Mucosa of descending colon (tissue), 3 donors: ENCODE measurements at regions not wholly inside any gene's neighbourhood (a gene's known extent, or its start where the extent isn't known, plus 50 kb on each side); places are given as distances from the start of the nearest gene placed in this dataset.
A peak's percentile ranks its signal among the peaks of the same experiment; 100 is the strongest.

Experiments
- ATAC-seq: fragments of 200-7000 bp; cut with Tn5 transposase; one replicate; pipeline ENCODE4 v1.9.1; 2020; ENCODE audit warnings: mild to moderate bottlenecking, moderate library complexity
- DNase-seq, 3 donors: peaks; one replicate each; pipeline ENCODE4 v3.0.0-alpha.2; 2020
- H3K36me3 ChIP-seq: fragments of 200-600 bp; one replicate; pipeline ENCODE4 v1.8.0; 2021; ENCODE audit warnings: low read depth, mild to moderate bottlenecking
- H3K4me1 ChIP-seq: fragments of 200-600 bp; one replicate; pipeline ENCODE4 v1.8.0; 2021; ENCODE audit warnings: low read depth, mild to moderate bottlenecking
- H3K4me3 ChIP-seq: fragments of 200-600 bp; one replicate; pipeline ENCODE4 v1.8.0; 2021; ENCODE audit warnings: mild to moderate bottlenecking
- H3K9me3 ChIP-seq: fragments of 200-600 bp; one replicate; pipeline ENCODE4 v1.8.0; 2021; ENCODE audit warnings: mild to moderate bottlenecking
- CTCF ChIP-seq: fragments of 200-600 bp; IDR thresholded peaks from one replicate; pipeline ENCODE4 v1.8.0; 2022; ENCODE audit warnings: antibody characterized with exemption, mild to moderate bottlenecking
- intact Hi-C, 2 donors: fragments of 100-400 bp; cut with DNase I in 1 of 2; cut with micrococcal nuclease in 1 of 2; formaldehyde crosslinking; loops; one replicate each; pipeline versions ENCODE4 v1.11.0 to v1.11.1; 2022; cut with DNase I, micrococcal nuclease
- donor health status: DM: no; HTN: no; CAD: no; lungs with moderate emphysema.
- donor health status: DM: no; HTN: no; CAD: no.
- donor health status: DM: no; HTN: yes; CAD: no.

DNA sequence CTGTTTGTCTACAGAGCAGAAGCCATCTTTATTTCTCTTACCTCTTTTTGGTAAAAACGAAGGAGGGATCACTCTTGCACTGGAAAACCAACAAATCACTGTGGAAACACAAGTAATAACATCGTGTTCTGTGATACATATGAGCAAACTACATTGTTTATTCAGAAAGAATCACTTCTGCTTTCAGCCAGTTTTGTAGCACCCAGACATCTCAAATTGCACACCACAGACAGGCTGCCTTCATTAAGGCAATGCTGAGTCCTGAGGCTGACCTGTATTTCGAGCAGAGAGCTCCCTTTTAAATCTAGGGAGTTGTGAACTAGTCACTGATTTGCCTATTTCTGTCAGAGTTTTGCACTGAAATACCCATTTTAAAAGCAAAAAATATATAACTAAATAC, 1003.2 kb upstream of the FAM98A start:
- no peak overlapping the region for H3K4me3 ChIP-seq
- H3K9me3 ChIP-seq, result no peaks in the 10 kb centered on the region
- no peaks in the 10 kb centered on the region for H3K36me3 ChIP-seq
- ATAC-seq (no peak), DNase-seq (no peak)
- intact Hi-C loops, result no loop called here
- H3K4me1 ChIP-seq, result no peaks in the 10 kb centered on the region
- TF ChIP-seq CTCF, result no peak

DNA sequence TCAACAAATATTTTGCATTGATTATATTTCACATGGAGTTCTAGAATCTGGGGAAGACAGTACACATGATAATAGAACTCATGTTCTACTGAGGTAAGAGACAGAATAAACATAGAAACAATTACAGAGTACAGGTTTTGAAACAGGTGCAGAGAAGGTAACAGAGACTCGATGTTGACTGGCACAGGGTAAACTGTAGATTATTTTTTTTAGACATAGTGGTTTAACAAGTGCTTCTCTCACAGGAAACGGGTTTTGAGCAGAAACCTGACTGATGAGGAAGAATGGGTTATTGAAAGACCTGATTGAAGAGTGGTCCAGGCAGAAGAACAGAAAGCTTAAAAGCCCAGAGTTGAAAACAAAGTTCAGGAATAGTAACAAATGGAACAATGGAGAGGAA, 1002.5 kb upstream of the FAM98A start:
- no peak overlapping the region for H3K4me3 ChIP-seq
- ATAC-seq (no peak), DNase-seq (no peak)
- H3K36me3 ChIP-seq, result no peaks in the 10 kb centered on the region
- no peaks in the 10 kb centered on the region for H3K4me1 ChIP-seq
- no peaks in the 10 kb centered on the region for H3K9me3 ChIP-seq
- TF ChIP-seq CTCF, result no peak
- intact Hi-C loops, result no loop called here

- intact Hi-C loops, result no loop called here
- no peak for TF ChIP-seq CTCF
- H3K4me3 ChIP-seq, result no peak overlapping the region
- no peaks in the 10 kb centered on the region for H3K4me1 ChIP-seq
- H3K9me3 ChIP-seq, result no peaks in the 10 kb centered on the region
- no peaks in the 10 kb centered on the region for H3K36me3 ChIP-seq
- DNase-seq, result no peak
- ATAC-seq, result no peak
These were observed 979.5 kb upstream of the FAM98A start for GRCh38 chr2:34578641-34579040.

GRCh38 chr2:34570266-34570872, 971.3 kb upstream of the FAM98A start:
- no peaks in the 10 kb centered on the region for H3K4me1 ChIP-seq
- ATAC-seq (peak; percentile 62), DNase-seq (peak in 1 of 3 donors; percentile 53)
- TF ChIP-seq CTCF, result no peak
- H3K9me3 ChIP-seq, result no peaks in the 10 kb centered on the region
- no peak overlapping the region for H3K4me3 ChIP-seq
- intact Hi-C loops, result no loop called here
- H3K36me3 ChIP-seq, result no peaks in the 10 kb centered on the region

DNA sequence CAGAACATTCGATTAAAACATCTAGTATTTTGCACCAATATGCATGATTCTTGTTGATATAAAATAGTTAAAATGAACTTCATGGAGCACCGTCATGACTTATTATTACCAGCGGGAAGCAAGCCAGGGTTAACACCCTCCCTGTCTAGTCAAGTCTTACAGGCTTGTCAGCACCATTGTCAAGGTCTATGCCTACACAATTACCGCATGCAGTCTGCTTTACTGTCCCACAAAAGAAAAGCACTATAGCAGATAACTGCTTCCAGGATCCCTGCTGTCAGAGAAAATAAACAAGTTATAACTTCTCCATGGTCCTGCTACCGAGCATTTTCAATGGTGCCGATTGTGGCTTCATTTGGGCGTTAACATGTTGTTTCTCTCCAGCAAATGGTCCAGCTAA, 968.0 kb upstream of the FAM98A start:
- Histone ChIP-seq H3K36me3 (no peaks in the 10 kb centered on the region), H3K4me3 (no peak overlapping the region), H3K9me3 (no peaks in the 10 kb centered on the region), H3K4me1 (no peaks in the 10 kb centered on the region)
- intact Hi-C loops, result no loop called here
- ATAC-seq, result no peak
- no peak for TF ChIP-seq CTCF
- DNase-seq, result no peak

DNA sequence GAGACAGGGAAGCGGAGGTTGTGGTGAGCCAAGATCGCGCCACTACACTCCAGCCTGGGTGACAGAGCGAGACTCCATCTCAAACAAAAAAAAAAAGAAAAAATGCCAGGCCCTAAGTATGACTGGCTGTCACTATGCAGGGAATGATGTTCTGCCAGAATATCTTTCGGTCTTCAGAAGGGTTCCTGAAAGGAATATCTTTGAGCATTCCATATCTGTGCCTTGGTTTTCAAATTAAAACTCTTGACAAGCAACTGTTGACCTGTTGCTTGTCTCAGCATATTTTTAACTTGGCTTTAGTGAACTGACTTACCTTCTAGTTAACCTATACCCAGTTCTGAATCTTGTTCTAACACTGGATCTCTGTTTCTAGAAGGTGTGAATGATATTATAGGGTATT, 953.2 kb upstream of the FAM98A start:
- no peaks in the 10 kb centered on the region for H3K4me1 ChIP-seq
- H3K36me3 ChIP-seq, result no peaks in the 10 kb centered on the region
- TF ChIP-seq CTCF, result no peak
- intact Hi-C loops, result no loop called here
- DNase-seq (no peak), ATAC-seq (no peak)
- no peaks in the 10 kb centered on the region for H3K9me3 ChIP-seq
- no peak overlapping the region for H3K4me3 ChIP-seq
